K562 (cell line): ENCODE measurements at regions not wholly inside any gene's neighbourhood (a gene's known extent, or its start where the extent isn't known, plus 50 kb on each side); places are given as distances from the start of the nearest gene placed in this dataset.

ENCODE experiments used
- BRF2 ChIP-seq: IDR thresholded peaks from 3 replicates; pipeline ENCODE4 v1.6.1; 2011; ENCODE audit warnings: borderline replicate concordance, mild to moderate bottlenecking; ENCODE audit not compliant: insufficient read length, insufficient read depth
- EZH2 ChIP-seq: IDR thresholded peaks from 2 replicates; pipeline ENCODE4 v1.6.1; 2012; ENCODE audit warnings: low read depth, mild to moderate bottlenecking, inconsistent platforms, low read length, borderline replicate concordance
- HMG20B ChIP-seq: fragments of 250-450 bp; sonication (Bioruptor Pico); IDR thresholded peaks from 2 replicates; pipeline ENCODE4 v1.5.0; 2021; ENCODE audit warnings: mild to moderate bottlenecking
- POLR2A ChIP-seq: fragments of 450-650 bp; conservative IDR thresholded peaks from 2 replicates; pipeline ENCODE4 v1.6.1; 2016
- RCOR1 ChIP-seq, 2 experiments: IDR thresholded peaks; 2 replicates each; pipeline ENCODE4 v1.6.1; 2012; ENCODE audit warnings: low read depth in 2 of 2, low read length in 2 of 2, borderline replicate concordance in 1 of 2, improper control_type of control experiment in 1 of 2
- SMARCE1 ChIP-seq: fragments of 450-650 bp; IDR thresholded peaks from 2 replicates; pipeline ENCODE4 v1.7.1; 2016; ENCODE audit warnings: mild to moderate bottlenecking
- ZBTB11 ChIP-seq, 3 experiments: fragments of 200-800 bp in 1 of 3; fragments of 250-450 bp in 1 of 3; fragments of 450-650 bp in 1 of 3; sonication (Bioruptor Pico) in 1 of 3; sonication (Bioruptor generic) in 1 of 3; formaldehyde crosslinking in 1 of 3; IDR thresholded peaks; 2 replicates each; pipeline versions ENCODE4 v1.6.1 to v1.8.0; 2016 to 2022; ENCODE audit warnings: mild to moderate bottlenecking in 2 of 3, missing genetic modification characterization in 2 of 3, missing compliant biosample characterization in 1 of 3, moderate library complexity in 1 of 3
- ZNF75A ChIP-seq: fragments of 450-650 bp; formaldehyde crosslinking; IDR thresholded peaks from 2 replicates; pipeline ENCODE4 v1.4.0; 2020; ENCODE audit warnings: mild to moderate bottlenecking
- ZNF780A ChIP-seq: fragments of 250-450 bp; sonication (Bioruptor Pico); IDR thresholded peaks from 2 replicates; pipeline ENCODE4 v1.5.0; 2021; ENCODE audit warnings: mild to moderate bottlenecking

- TF ChIP-seq EZH2 = no peak
- TF ChIP-seq BRF2 = no peak
- TF ChIP-seq ZNF780A = no peak
- TF ChIP-seq ZBTB11 (CRISPR knock-in tag; IDR thresholded peaks at IDR 0.05) = no peak
- no peak for TF ChIP-seq HMG20B (CRISPR knock-in tag)
- TF ChIP-seq SMARCE1 = no peak
- no peak for TF ChIP-seq RCOR1 (IDR thresholded peaks at IDR 0.05; ENCODE audit: borderline replicate concordance in 1 of 2, low read depth in 2 of 2, low read length in 2 of 2)
- no peak for TF ChIP-seq POLR2A
- no peak for TF ChIP-seq ZNF75A (CRISPR knock-in tag)
Observed at GRCh38 chr21:43286196-43286595, 117.4 kb downstream of the CRYAA start.
